PFSK-1 (cell line): ENCODE measurements at regions not wholly inside any gene's neighbourhood (a gene's known extent, or its start where the extent isn't known, plus 50 kb on each side); places are given as distances from the start of the nearest gene placed in this dataset.

Source experiments
- POLR2AphosphoS5 ChIP-seq: IDR thresholded peaks from 2 replicates; pipeline ENCODE4 v1.6.1; 2012; ENCODE audit warnings: low read depth, mild to moderate bottlenecking, control low read depth, low read length, moderate library complexity
- REST ChIP-seq, 2 experiments: IDR thresholded peaks; 2 replicates each; pipeline versions ENCODE4 v1.6.1 to v1.8.0; 2011 to 2012; ENCODE audit warnings: low read depth in 2 of 2, low read length in 2 of 2, control low read depth in 1 of 2, inconsistent platforms in 1 of 2, mild to moderate bottlenecking in 1 of 2, moderate library complexity in 1 of 2; ENCODE audit not compliant: insufficient read depth in 1 of 2

DNA sequence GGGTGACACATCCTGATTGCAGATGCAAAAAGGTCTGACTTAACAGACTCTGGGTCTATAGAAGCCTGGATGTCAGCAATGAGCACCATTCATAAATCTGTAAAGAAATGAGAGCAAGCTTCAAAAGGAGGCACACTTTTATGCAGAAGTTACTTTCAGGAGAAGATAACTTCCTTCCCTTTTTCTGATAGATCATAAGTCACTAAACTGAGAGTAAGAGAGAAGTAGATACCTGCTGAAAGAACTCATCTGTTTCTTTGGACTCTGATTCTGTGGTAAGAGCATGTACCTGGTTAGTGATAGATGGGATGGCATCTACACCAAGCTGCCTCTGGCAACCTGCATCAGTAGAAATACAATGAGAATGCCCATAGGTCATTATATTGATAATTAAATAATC is 525.6 kb downstream of the CETN3 start:
- no peak for TF ChIP-seq POLR2AphosphoS5
- TF ChIP-seq REST (IDR thresholded peaks at IDR 0.05; ENCODE audit: insufficient read depth in 1 of 2, low read depth in 2 of 2, low read length in 2 of 2): no peak
